Neural cell (in vitro differentiated cells): ENCODE measurements at regions not wholly inside any gene's neighbourhood (a gene's known extent, or its start where the extent isn't known, plus 50 kb on each side); places are given as distances from the start of the nearest gene placed in this dataset.

Source experiments
- CTCF ChIP-seq: fragments of 450-650 bp; IDR thresholded peaks from 2 replicates; pipeline ENCODE4 v1.5.1; 2014; ENCODE audit warnings: antibody characterized with exemption, mild to moderate bottlenecking, moderate library complexity; ENCODE audit not compliant: poor library complexity, severe bottlenecking
- EZH2 ChIP-seq: fragments of 200-600, 300-800 bp; shearing (Covaris generic), sonication (generic); IDR thresholded peaks from 2 replicates; pipeline ENCODE4 v1.6.1; 2014; ENCODE audit warnings: antibody characterized with exemption, low read length, borderline replicate concordance, mild to moderate bottlenecking; ENCODE audit not compliant: insufficient read depth, poor library complexity, severe bottlenecking
- REST ChIP-seq: IDR thresholded peaks from 2 replicates; pipeline ENCODE4 v1.6.1; 2012; ENCODE audit warnings: borderline replicate concordance

- TF ChIP-seq CTCF (no peak), REST (no peak), EZH2 (no peak)
Measured at GRCh38 chr7:51477323-51477722, 160.7 kb upstream of the COBL start.
